ENCODE measurements at regions not wholly inside any gene's neighbourhood (a gene's known extent, or its start where the extent isn't known, plus 50 kb on each side); places are given as distances from the start of the nearest gene placed in this dataset.

DNA sequence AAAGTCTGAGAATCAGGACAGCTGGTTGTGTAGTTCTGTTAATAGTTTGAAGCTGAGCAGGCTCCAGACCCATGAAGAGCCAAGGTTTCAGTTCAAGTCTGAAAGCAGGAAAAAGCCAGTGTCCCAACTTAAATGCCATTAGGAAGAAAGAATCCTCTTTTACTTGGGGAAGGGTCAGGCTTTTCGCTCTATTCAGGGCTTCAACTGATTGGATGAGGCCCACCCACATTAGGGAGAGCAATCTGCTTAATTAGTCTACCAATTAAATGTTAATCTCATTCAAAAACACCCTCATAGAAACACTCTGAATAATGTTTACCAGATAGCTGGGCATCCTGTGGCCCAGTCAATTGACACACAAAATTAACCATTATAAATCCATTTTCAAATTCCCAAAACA is 462.2 kb downstream of the EPM2A start:
- no peaks in the 10 kb centered on the region for H3K27me3 ChIP-seq (replicated peaks; ENCODE audit: insufficient read depth)
- H3K27ac ChIP-seq = no peak overlapping the region
- TF ChIP-seq CTCF (IDR thresholded peaks at IDR 0.05) = no peak
- no peaks in the 10 kb centered on the region for H3K9me3 ChIP-seq
- no peaks in the 10 kb centered on the region for H3K4me1 ChIP-seq (ENCODE audit: control insufficient read depth in 1 of 2, low read depth in 2 of 2)
- ATAC-seq (ENCODE audit: insufficient number of reproducible peaks, low FRiP score, low read depth) (no peak), DNase-seq (ENCODE audit: low spot score) (no peak)
- H3K36me3 ChIP-seq = no peaks in the 10 kb centered on the region
- no peak overlapping the region for H3K4me3 ChIP-seq

GRCh38 chr6:145274083-145274482 is 461.2 kb downstream of the EPM2A start:
- H3K4me1 ChIP-seq (ENCODE audit: control insufficient read depth in 1 of 2, low read depth in 2 of 2) = no peaks in the 10 kb centered on the region
- DNase-seq (ENCODE audit: low spot score) (no peak), ATAC-seq (ENCODE audit: insufficient number of reproducible peaks, low FRiP score, low read depth) (no peak)
- no peak for TF ChIP-seq CTCF (IDR thresholded peaks at IDR 0.05)
- no peaks in the 10 kb centered on the region for H3K36me3 ChIP-seq
- H3K4me3 ChIP-seq = no peak overlapping the region
- no peaks in the 10 kb centered on the region for H3K9me3 ChIP-seq
- H3K27me3 ChIP-seq (replicated peaks; ENCODE audit: insufficient read depth) = no peaks in the 10 kb centered on the region
- no peak overlapping the region for H3K27ac ChIP-seq

DNA sequence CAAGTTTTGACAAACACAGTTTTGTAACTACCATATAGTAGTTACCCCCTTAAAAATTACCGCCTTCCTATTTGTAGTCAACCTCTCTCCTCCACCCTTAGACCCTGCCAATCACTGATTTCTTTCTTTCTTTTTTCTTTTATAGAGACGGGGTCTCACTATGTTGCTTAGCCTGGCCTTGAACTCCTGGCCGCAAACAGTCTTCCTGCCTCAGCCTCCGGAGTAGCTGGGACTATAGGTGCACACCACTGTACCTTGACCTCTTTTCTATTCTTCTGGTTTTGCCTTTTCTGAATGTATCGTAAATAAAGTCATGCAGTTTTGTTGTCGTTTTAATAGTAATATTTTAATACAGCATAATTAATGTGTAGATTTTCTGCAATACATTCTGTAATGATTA is 460.3 kb downstream of the EPM2A start:
- Histone ChIP-seq H3K4me3 (no peak overlapping the region), H3K4me1 (ENCODE audit: control insufficient read depth in 1 of 2, low read depth in 2 of 2) (no peaks in the 10 kb centered on the region), H3K36me3 (no peaks in the 10 kb centered on the region), H3K27ac (no peak overlapping the region), H3K27me3 (replicated peaks; ENCODE audit: insufficient read depth) (no peaks in the 10 kb centered on the region), H3K9me3 (no peaks in the 10 kb centered on the region)
- ATAC-seq (ENCODE audit: insufficient number of reproducible peaks, low FRiP score, low read depth) = no peak
- no peak for DNase-seq (ENCODE audit: low spot score)
- TF ChIP-seq CTCF (IDR thresholded peaks at IDR 0.05) = no peak

DNA sequence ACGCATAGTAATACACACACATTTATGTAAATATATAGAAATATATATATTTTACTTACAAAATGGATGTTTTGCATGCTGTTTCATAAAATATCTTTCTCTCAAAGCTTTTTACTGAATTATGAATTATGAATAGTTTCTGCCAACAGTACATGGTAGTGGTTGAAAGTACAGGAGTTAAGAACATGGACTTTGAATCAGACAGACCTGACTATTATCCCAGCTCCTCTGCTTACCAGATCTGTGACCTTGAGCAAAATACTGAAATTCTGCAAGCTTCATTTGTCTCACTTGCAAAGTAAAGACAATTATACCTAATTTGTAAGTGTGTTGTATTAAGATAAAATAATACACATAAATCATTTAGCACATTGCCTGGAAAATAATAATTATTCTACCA is 459.5 kb downstream of the EPM2A start:
- no peaks in the 10 kb centered on the region for H3K36me3 ChIP-seq
- no peaks in the 10 kb centered on the region for H3K27me3 ChIP-seq (replicated peaks; ENCODE audit: insufficient read depth)
- H3K27ac ChIP-seq = no peak overlapping the region
- TF ChIP-seq CTCF (IDR thresholded peaks at IDR 0.05) = no peak
- no peak for DNase-seq (ENCODE audit: low spot score)
- no peaks in the 10 kb centered on the region for H3K9me3 ChIP-seq
- H3K4me3 ChIP-seq = no peak overlapping the region
- no peak for ATAC-seq (ENCODE audit: insufficient number of reproducible peaks, low FRiP score, low read depth)
- H3K4me1 ChIP-seq (ENCODE audit: control insufficient read depth in 1 of 2, low read depth in 2 of 2) = no peaks in the 10 kb centered on the region

DNA sequence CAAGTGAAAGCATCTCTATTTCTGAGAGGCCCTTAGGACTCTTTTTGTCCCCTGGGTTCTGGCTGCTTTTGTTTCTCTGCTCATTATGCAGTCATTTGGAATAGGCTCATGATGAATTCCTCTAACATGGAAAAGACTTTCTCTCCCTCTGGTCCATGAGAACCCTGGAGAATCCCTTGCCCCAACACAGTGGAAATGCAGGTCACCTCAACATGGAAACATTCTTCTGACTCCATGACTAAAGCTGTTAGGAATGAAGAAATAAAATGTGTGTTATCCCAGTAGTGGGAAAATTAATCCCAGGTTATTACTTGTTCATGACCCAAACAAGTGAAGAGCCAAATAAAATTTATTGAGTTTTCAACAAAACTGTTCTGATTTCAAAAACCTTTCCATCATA is 458.6 kb downstream of the EPM2A start:
- Histone ChIP-seq H3K27ac (no peak overlapping the region), H3K4me3 (no peak overlapping the region), H3K4me1 (ENCODE audit: control insufficient read depth in 1 of 2, low read depth in 2 of 2) (no peaks in the 10 kb centered on the region), H3K9me3 (no peaks in the 10 kb centered on the region), H3K27me3 (replicated peaks; ENCODE audit: insufficient read depth) (no peaks in the 10 kb centered on the region), H3K36me3 (no peaks in the 10 kb centered on the region)
- TF ChIP-seq CTCF (IDR thresholded peaks at IDR 0.05) = no peak
- no peak for DNase-seq (ENCODE audit: low spot score)
- no peak for ATAC-seq (ENCODE audit: insufficient number of reproducible peaks, low FRiP score, low read depth)
